CD14-positive monocyte (primary cell): ENCODE measurements at regions not wholly inside any gene's neighbourhood (a gene's known extent, or its start where the extent isn't known, plus 50 kb on each side); places are given as distances from the start of the nearest gene placed in this dataset.

Source experiments
- DNase-seq, 3 donors: peaks; one replicate each; pipeline ENCODE4 v3.0.0-alpha.2; 2011 to 2022
- H2AFZ ChIP-seq: 2 replicates; pipeline ENCODE4 v1.6.0; 2012; ENCODE audit warnings: mild to moderate bottlenecking, low read depth, low read length, inconsistent platforms; ENCODE audit not compliant: insufficient read depth, poor library complexity, severe bottlenecking
- H3K27ac ChIP-seq, 2 donors: 1 replicate in 1 of 2; 2 replicates in 1 of 2; pipeline ENCODE4 v1.5.1; 2012 to 2013; ENCODE audit warnings: low read length in 2 of 2, control low read depth in 1 of 2, inconsistent platforms in 1 of 2, low read depth in 1 of 2, mild to moderate bottlenecking in 1 of 2
- H3K27me3 ChIP-seq, 2 donors: one replicate each; pipeline versions ENCODE4 v1.6.0 to v1.6.1; 2011 to 2013; ENCODE audit warnings: low read length in 2 of 2; ENCODE audit not compliant: control insufficient read depth in 2 of 2, insufficient read depth in 2 of 2
- H3K36me3 ChIP-seq, 2 donors: replicated peaks in 1 of 2; 1 replicate in 1 of 2; 2 replicates in 1 of 2; pipeline versions ENCODE4 v1.5.1 to v1.6.1; 2012 to 2013; ENCODE audit warnings: low read length in 2 of 2, control low read depth in 1 of 2, inconsistent platforms in 1 of 2, mild to moderate bottlenecking in 1 of 2; ENCODE audit not compliant: insufficient read depth in 2 of 2, control insufficient read depth in 1 of 2
- H3K4me1 ChIP-seq, 2 donors: 1 replicate in 1 of 2; 2 replicates in 1 of 2; pipeline versions ENCODE4 v1.5.1 to v1.6.1; 2012 to 2013; ENCODE audit warnings: low read length in 2 of 2, control low read depth in 1 of 2, inconsistent platforms in 1 of 2, mild to moderate bottlenecking in 1 of 2, moderate library complexity in 1 of 2; ENCODE audit not compliant: insufficient read depth in 2 of 2, control insufficient read depth in 1 of 2
- H3K4me2 ChIP-seq: replicated peaks from 2 replicates; pipeline ENCODE3; 2012; ENCODE audit warnings: low read length, moderate library complexity, mild to moderate bottlenecking; ENCODE audit not compliant: poor library complexity, severe bottlenecking; ENCODE audit errors: extremely low read depth
- H3K4me3 ChIP-seq, 3 experiments: fragments of 200-600 bp in 1 of 3; sonication (generic) in 1 of 3; replicated peaks in 1 of 3; 1 replicate in 2 of 3; 2 replicates in 1 of 3; pipeline ENCODE4 v1.5.1; 2011 to 2013; ENCODE audit warnings: low read length in 3 of 3, mild to moderate bottlenecking in 3 of 3, control low read depth in 2 of 3, low read depth in 2 of 3, inconsistent platforms in 1 of 3, moderate library complexity in 1 of 3
- H3K79me2 ChIP-seq: 2 replicates; pipeline ENCODE4 v1.6.0; 2012; ENCODE audit warnings: mild to moderate bottlenecking, control low read depth, inconsistent platforms, low read length, moderate library complexity; ENCODE audit not compliant: insufficient read depth
- H3K9ac ChIP-seq: 2 replicates; pipeline ENCODE4 v1.6.0; 2017; ENCODE audit warnings: low read length, mild to moderate bottlenecking; ENCODE audit not compliant: insufficient read depth, poor library complexity, severe bottlenecking
- H3K9me3 ChIP-seq, 2 donors: replicated peaks in 1 of 2; 1 replicate in 1 of 2; 2 replicates in 1 of 2; pipeline versions ENCODE4 v1.5.1 to v1.6.1; 2012 to 2013; ENCODE audit warnings: low read length in 2 of 2, control low read depth in 1 of 2; ENCODE audit not compliant: control insufficient read depth in 1 of 2, insufficient read depth in 1 of 2
- H4K20me1 ChIP-seq: 2 replicates; pipeline ENCODE4 v1.6.0; 2012; ENCODE audit warnings: mild to moderate bottlenecking, low read length, control low read depth, moderate library complexity; ENCODE audit not compliant: insufficient read depth
- H3K27ac Mint-ChIP-seq, 7 donors: one replicate each; pipeline ENCODE4 v1.8.0; 2020; ENCODE audit warnings: mild to moderate bottlenecking in 7 of 7, mixed read lengths in 7 of 7, moderate library complexity in 6 of 7, inconsistent platforms in 2 of 7
- H3K27me3 Mint-ChIP-seq, 3 donors: one replicate each; pipeline ENCODE4 v1.8.0; 2021 to 2022; ENCODE audit warnings: low read depth in 3 of 3, mild to moderate bottlenecking in 3 of 3, mixed read lengths in 3 of 3, moderate library complexity in 3 of 3, inconsistent platforms in 1 of 3
- H3K36me3 Mint-ChIP-seq, 2 donors: one replicate each; pipeline ENCODE4 v1.8.0; 2020; ENCODE audit warnings: mixed read lengths in 2 of 2, inconsistent platforms in 1 of 2, mild to moderate bottlenecking in 1 of 2
- H3K4me1 Mint-ChIP-seq: one replicate; pipeline ENCODE4 v1.8.0; 2020; ENCODE audit warnings: mild to moderate bottlenecking, mixed read lengths
- H3K4me3 Mint-ChIP-seq, 2 donors: one replicate each; pipeline ENCODE4 v1.8.0; 2020; ENCODE audit warnings: mild to moderate bottlenecking in 2 of 2, mixed read lengths in 2 of 2, moderate library complexity in 1 of 2
- H3K9me3 Mint-ChIP-seq, 7 donors: one replicate each; pipeline ENCODE4 v1.8.0; 2020 to 2022; ENCODE audit warnings: mixed read lengths in 7 of 7, mild to moderate bottlenecking in 6 of 7, moderate library complexity in 6 of 7, inconsistent platforms in 2 of 7
- WGBS: methylation state at CpG from one replicate; pipeline ENCODE4 v1.1.5; 2013; ENCODE audit warnings: missing lambda C conversion rate; ENCODE audit not compliant: insufficient coverage; 5-methylcytosine and 5-hydroxymethylcytosine counted together
- intact Hi-C, 2 donors: fragments of 100-400 bp; cut with micrococcal nuclease; formaldehyde crosslinking; loops; one replicate each; pipeline versions ENCODE4 v1.15.0 to v1.15.1; 2023
- TF ChIP-seq, protein P1 (sequence below): fragments of 200-600 bp; IDR thresholded peaks from one replicate; pipeline ENCODE4 v1.8.0; 2022; ENCODE audit warnings: antibody characterized with exemption, mild to moderate bottlenecking

DNA sequence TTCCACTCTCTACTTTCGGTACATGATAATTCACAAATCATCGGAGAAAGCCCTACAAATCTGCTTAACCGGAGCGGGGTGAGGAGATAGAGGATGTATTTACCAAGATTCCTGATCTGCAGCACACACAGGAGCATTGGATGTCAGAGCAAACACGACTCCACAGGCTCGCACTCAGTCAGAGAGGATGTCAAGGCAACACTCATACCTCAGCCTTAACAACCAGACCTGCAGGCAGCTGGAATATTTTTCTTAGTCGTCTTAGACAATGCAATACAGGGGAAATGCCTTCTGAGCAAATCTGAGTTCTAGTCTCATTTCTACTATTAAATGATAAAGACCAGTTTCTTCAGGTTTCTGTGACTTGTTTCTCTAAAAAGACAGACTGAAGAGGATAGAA lies 159.3 kb upstream of the CPNE8 start:
- H3K27ac ChIP-seq: no peak overlapping the region

DNA sequence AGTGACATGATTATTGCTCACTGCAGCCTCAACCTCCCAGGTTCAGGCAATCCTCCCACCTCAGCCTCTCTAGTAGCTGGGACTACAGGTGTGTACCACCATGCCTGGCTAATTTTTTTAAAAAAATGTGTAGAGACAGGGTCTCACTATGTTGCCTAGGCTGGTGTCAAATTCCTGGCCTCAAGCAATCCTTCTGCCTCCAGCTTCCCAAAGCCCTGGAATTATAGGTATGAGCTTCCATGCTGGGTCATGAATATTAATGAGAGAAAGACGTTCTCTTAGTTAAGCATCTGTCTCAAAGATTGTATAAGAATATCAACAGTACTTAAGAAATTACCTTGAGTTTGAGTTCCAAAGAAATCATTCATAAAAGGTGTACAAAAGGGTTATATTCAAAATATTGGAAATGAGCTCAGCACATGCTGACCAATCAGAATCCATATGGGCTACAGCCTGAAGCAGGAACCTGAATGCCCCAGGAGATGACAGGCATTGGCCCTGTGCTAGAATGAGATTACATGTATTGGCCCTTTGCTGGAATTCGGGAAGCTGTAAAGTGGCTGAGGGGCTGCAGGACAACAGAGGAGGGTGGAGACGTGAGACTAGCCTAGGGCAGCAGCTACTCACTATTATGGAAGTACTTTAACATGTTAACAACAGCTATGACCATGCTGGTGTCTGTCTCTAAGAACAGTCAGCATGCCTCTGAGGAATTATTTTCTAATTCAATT lies 157.0 kb upstream of the CPNE8 start:
- peaks cover 6 to 24% (median 16%) of the 10 kb centered on the region in 7 donors for H3K9me3 Mint-ChIP-seq
- H3K27me3 ChIP-seq: no peaks in the 10 kb centered on the region
- H3K4me3 Mint-ChIP-seq: no peak overlapping the region
- H3K36me3 ChIP-seq: no peaks in the 10 kb centered on the region
- peaks cover 16% of the 10 kb centered on the region for H3K4me1 Mint-ChIP-seq
- H3K4me3 ChIP-seq: no peak overlapping the region
- H3K4me1 ChIP-seq: peaks cover 14 to 17% of the 10 kb centered on the region in 2 donors
- intact Hi-C loops: no loop called here
- H3K27ac ChIP-seq: no peak overlapping the region
- no peak overlapping the region for H3K27ac Mint-ChIP-seq
- no peak overlapping the region for H3K4me2 ChIP-seq
- H3K79me2 ChIP-seq: no peaks in the 10 kb centered on the region
- WGBS: no CpG with 5 or more reads among the region's 3 CpGs
- H2AFZ ChIP-seq: no peak overlapping the region
- DNase-seq: no peak
- H3K9ac ChIP-seq: no peak overlapping the region
- H3K27me3 Mint-ChIP-seq: peaks cover 0 to 3% (median 1%) of the 10 kb centered on the region in 3 donors
- no peaks in the 10 kb centered on the region for H4K20me1 ChIP-seq
- TF ChIP-seq, protein P1, sequence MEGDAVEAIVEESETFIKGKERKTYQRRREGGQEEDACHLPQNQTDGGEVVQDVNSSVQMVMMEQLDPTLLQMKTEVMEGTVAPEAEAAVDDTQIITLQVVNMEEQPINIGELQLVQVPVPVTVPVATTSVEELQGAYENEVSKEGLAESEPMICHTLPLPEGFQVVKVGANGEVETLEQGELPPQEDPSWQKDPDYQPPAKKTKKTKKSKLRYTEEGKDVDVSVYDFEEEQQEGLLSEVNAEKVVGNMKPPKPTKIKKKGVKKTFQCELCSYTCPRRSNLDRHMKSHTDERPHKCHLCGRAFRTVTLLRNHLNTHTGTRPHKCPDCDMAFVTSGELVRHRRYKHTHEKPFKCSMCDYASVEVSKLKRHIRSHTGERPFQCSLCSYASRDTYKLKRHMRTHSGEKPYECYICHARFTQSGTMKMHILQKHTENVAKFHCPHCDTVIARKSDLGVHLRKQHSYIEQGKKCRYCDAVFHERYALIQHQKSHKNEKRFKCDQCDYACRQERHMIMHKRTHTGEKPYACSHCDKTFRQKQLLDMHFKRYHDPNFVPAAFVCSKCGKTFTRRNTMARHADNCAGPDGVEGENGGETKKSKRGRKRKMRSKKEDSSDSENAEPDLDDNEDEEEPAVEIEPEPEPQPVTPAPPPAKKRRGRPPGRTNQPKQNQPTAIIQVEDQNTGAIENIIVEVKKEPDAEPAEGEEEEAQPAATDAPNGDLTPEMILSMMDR: no peak
- H3K9me3 ChIP-seq: peaks cover 0 to 13% of the 10 kb centered on the region in 2 donors
- no peaks in the 10 kb centered on the region for H3K36me3 Mint-ChIP-seq

More for the DNA sequence above, 159.3 kb upstream of the CPNE8 start:
- no peak for DNase-seq
- TF ChIP-seq, protein P1: no peak
- Histone ChIP-seq H3K4me1 (peaks cover 22 to 23% of the 10 kb centered on the region in 2 donors), H3K9me3 (peaks cover 0 to 13% of the 10 kb centered on the region in 2 donors), H3K4me2 (no peak overlapping the region), H2AFZ (peak overlapping the region; percentile 26), H3K79me2 (no peaks in the 10 kb centered on the region), H3K9ac (no peak overlapping the region), H3K27me3 (no peaks in the 10 kb centered on the region), H3K4me3 (no peak overlapping the region), H3K36me3 (no peaks in the 10 kb centered on the region), H4K20me1 (no peaks in the 10 kb centered on the region)
- Mint-ChIP-seq H3K27me3 (peaks cover 0 to 3% (median 3%) of the 10 kb centered on the region in 3 donors), H3K4me1 (peaks cover 22% of the 10 kb centered on the region), H3K27ac (no peak overlapping the region), H3K36me3 (peaks cover 0 to 2% of the 10 kb centered on the region in 2 donors), H3K4me3 (no peak overlapping the region), H3K9me3 (peaks cover 7 to 18% (median 16%) of the 10 kb centered on the region in 7 donors)
- intact Hi-C loops: no loop called here
- 100% methylated on average over 1 of the region's 7 CpGs for WGBS
